Head of caudate nucleus (tissue), 42 donors: ENCODE measurements at regions not wholly inside any gene's neighbourhood (a gene's known extent, or its start where the extent isn't known, plus 50 kb on each side); places are given as distances from the start of the nearest gene placed in this dataset.

Experiments
- DNase-seq, 42 donors: peaks; one replicate each; pipeline versions ENCODE4 v3.0.0 to v3.0.0-alpha.2; 2020 to 2021; ENCODE audit warnings: mixed read lengths in 7 of 42
- intact Hi-C: fragments of 100-400 bp; cut with DNase I; formaldehyde crosslinking; loops from one replicate; pipeline ENCODE4 v1.15.0; 2022

DNA sequence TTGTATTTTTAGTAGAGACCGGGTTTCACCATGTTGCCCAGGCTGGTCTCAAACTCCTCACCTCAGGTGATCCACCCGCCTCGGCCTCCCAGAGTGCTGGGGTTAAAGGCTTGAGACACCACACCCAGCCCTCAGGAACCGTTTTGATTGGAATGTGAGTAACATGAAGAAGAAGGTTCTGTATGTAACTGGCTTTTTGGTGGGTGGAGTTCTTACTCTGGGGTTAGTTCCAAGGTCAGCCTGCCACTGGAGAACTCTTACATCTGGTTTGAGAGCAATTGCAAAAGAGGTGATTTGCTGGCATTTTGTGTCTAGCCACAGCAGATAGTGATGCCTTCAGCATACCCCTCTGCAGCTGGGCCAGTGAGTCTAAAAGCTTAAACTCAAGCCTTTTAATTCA is 457.8 kb upstream of the VSTM2A start:
- no peak for DNase-seq
- intact Hi-C loops: no loop called here

DNA sequence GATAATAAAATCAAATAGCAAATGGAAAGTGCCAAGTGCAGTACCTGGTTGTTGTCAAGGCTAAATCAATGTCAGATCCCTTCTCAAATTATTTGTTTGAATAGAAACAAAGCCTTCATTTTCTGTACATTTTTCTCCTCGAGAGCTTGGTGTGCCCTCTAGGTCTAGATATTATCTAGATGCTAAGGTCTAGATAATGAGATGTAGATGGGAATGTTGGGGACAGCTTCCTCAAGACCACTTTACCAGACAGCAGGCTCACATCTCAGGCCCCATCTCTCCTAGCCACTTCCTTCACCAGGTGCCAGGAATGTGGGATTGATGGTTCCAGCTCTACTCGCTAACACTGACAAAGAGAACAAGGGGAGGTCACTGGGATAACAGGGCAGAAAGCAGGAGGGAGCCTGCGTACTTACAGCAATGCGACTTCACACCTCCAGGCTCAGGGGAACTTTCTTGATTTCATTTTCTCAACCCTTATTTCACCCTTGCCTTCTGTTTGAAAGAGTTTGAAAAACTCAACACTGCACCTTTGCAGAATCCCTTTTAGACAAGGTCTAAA is 451.4 kb upstream of the VSTM2A start:
- intact Hi-C loops: no loop called here
- DNase-seq: no peak

DNA sequence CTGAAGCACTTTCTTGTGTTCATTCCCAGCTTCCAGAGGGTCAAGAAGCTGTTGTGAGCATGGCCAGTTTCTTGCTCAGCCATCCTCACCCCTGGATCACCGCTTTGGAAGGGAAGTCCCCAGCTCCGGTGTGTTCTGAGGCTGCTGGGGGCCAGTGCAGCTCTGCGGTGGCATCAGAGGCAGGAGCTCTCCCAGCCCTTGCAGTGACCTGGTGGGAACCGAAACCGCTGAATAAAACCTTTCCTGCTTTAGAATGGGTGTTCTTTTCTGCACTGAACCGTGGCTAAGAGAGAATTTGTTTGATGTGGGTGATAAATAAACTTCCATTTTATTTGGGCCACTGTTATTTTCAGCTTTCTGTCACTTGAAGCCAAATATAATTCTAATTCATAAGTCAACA is 450.9 kb upstream of the VSTM2A start:
- intact Hi-C loops: no loop called here

DNA sequence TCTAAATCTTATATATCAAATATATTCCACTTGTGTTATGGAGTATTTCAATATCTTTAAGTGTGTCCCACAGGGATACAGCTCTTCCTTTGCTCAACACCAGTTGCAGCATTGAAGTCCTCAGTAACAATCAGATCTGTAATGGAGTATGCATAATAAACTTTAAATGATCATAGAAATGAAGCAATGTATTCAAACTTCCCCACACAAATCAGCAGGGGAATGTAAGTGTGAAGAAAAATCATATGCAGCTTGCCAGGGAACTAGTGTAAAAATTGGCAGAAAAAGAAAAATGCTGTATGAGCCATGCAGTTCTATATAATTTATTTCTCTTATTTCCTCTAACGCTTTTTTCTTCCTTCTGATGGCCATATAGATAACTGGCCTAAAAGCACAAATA is 444.3 kb upstream of the VSTM2A start:
- no peak for DNase-seq
- intact Hi-C loops: no loop called here

More for the DNA sequence above, 450.9 kb upstream of the VSTM2A start:
- no peak for DNase-seq

DNA sequence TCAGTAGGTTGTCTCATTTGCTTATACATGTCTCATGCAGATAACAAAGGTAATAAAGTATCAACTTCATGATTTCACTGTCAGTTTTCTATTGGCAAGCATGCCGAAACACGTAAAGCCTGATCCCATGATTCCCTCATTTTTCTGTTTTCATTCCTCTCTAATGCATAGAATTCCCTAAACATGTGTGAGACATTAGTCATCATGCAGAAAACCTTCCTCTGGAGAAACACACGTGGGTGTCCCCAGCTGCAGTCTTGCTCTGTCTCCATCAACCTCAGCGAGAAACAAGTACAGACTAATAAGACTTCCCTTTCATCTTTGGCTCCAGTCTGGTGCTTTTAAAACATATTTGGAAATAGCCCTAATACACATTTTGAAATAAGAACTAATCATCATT is 432.7 kb upstream of the VSTM2A start:
- intact Hi-C loops: no loop called here
- peak in 23 of 42 donors; percentile 3 to 68 (median 25) for DNase-seq

DNA sequence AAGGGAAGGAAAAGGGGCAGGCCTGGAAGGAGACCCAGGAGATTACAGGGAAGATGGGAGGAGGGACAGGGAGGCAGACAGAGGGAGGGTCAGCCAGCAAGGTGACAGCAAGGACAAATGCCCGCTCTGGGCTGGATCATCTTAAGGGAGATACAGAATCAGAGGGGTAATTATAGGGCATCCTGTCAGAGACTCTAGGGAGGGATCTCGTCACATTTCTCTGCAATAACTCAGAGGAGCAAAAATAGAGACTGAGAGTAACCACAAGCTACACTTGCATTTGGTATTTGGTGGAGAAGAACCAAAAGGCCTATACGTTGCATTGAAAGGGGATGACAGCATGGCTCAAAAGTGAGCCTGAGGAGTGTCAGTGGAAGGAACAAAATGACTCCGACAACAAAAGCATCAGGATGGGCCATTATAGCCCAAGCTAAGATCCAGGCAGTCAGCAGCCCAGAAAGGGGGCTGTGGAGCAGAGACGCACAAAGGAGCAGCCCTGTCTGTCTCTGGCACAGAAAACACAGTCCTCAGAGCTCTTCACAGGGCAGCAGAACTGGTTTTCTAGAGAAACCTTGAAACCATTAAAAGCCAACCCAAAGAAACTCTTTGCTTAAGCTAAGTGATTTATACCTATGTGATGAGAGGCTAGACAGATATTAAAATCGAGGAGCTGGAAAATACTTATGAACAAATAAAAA is 430.2 kb upstream of the VSTM2A start:
- intact Hi-C loops: no loop called here
- no peak for DNase-seq

DNA sequence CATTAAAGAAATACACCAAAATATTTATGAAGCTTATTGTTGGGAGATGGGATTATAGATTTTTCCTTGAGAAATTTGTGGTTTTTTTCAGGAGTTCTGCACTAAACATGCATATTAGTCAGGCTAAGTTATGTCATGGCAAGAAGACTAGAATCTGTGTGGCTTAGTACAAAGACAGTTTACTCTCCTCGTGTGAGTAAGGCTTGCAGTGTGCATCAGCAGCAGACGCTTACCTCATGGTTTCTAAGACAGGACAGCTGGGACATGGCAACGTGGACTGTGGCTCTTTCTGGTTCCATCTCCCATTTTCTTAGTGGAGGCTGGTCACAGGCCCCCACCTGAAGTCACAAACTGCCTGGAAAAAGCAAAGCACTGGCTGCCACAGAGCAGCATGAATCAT is 429.6 kb upstream of the VSTM2A start:
- no peak for DNase-seq
- intact Hi-C loops: no loop called here

DNA sequence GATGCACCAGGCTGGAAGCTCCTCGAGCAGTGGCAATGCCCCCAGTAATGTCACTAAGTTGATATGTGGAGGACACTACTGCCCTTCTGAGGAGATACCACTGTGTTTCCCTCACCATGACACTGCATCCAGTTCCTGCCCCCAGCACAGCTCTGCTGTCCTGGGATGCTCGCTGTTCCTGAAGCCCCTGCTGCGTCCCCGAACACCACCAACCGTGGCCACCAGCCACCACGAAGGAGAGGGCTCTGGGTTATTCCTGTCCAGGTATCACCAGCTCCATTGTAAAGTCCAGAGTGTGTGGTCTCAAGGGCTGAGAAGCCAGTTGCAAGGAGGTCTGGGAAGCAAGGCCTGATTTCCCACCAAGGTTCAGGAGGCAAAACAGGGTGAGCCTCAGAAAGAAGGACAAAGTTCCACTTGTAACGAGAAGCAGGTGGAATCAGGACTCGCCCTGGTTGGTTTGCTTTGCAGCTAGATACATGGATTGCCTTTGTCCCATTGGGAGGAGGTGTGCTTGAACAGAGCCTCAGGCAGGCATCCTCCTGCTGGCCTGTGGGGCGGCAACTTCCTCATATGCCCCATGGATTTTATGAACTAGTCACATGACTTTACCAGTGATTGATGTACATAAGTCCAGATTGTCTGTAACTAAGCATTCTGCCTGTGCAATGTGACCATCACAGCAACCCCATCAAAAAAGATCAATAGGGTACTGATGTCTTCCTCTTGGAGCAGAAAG is 427.0 kb upstream of the VSTM2A start:
- DNase-seq: no peak
- intact Hi-C loops: no loop called here

DNA sequence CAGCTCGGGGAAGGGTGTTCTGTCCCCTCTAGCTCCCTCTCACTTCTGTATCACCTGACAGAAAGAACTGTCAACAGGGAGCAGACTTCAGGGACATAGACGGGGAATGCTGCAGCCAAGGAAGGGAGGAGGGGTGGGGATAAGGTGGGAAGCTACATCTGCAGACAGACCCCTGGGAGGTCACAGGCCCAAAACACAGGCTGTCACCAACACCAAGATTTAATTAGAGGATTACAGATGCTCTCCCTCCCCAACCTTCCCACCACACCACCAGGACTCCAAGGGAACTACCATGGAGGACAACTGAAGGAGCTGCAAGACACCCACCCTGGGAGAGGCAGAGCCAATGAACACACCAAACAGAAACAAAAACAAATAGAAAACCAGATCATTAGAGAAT is 425.2 kb upstream of the VSTM2A start:
- intact Hi-C loops: no loop called here
- no peak for DNase-seq

DNA sequence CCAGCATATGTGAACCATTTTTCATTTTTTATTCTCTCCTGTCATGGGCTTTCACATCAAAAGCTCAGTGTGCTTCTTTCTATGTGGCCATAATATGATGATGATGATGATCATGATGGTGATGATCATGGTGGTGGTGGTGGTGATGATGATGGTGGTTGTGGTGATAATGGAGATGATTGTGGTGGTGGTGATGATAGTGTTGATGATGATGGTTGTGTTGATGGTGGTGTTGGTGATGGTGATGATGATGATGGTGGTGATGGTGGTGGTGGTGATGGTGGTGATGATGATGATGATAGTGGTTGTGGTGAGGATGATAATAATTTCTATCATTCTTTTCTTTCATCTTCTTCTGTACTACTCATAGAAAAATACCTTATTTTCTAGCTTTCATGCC is 413.1 kb upstream of the VSTM2A start:
- intact Hi-C loops: no loop called here
- no peak for DNase-seq

DNA sequence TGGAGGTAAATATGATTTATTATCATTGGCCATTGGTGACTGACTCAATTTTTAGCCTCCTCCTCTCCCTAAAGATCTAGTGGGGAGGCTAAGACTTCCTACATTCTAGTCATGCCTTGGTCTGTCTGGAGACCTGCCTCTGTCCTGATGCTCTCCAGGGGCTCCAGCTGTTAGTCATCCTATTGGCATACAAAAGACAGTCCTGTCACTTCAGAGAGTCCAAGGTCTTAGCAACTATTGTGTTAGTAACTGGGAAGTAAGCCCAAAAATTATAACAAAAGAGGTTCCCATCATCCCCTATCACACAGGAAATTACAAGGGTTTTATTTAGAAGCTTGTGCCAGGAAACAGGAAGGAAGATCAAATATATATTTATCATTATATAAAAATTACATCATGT is 400.6 kb upstream of the VSTM2A start:
- intact Hi-C loops: no loop called here
- DNase-seq: no peak

DNA sequence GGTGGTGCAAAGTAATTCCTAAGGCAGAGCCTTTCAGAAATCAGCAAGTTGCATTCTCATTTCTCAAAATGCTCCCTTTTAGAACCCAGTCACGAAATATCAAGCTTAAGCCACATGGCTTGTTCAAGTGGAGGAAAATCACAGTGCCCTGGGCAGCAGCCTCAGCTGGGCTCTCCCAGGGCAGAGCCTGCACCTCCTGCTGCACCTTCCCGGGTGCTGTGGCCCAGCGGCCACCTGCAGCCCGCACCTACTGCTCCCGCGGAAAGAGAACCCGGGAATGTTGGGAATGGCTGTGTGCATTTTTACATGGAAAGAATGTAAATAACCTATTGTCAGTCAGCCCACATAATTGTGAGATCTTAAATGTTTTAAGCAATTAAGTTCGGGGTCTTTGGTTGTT is 396.5 kb upstream of the VSTM2A start:
- intact Hi-C loops: no loop called here
- no peak for DNase-seq

DNA sequence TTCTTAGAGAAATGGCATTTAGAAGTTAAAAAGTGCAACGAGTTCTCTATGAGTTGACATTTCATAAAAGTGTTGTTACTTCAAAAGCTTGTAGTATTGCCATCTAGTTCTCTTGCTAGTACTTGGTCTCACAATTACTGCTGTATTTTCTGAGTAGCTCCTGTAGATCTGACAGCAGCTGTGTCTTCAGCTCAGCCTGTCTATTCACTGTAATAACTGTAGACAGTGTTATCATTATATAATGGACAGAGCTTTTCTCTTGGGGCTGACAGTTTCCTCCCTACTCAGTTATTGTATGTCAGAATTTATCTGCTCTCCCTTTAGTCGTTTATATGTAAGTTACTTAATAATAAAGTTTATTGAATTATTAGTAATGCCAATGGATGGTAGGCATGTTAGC is 388.7 kb upstream of the VSTM2A start:
- no peak for DNase-seq
- intact Hi-C loops: no loop called here

DNA sequence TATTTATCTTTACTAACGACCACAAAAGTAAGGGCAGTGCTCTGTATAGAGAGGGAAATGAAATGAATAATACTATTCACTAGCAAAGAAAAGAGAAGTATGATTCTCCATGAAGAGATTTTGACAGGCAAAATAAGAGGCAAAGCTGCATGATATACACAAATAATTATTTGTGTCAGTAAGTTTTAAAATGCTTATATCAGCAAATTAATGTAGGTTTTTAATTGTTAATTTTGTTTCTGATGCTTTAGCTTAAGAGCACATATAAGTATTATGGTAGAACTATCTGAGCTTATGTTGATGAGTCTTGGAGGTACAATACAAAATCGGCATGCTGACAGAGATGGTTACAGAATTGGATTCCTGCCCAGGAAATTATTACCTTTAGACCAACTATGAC is 383.1 kb upstream of the VSTM2A start:
- intact Hi-C loops: no loop called here
- no peak for DNase-seq

DNA sequence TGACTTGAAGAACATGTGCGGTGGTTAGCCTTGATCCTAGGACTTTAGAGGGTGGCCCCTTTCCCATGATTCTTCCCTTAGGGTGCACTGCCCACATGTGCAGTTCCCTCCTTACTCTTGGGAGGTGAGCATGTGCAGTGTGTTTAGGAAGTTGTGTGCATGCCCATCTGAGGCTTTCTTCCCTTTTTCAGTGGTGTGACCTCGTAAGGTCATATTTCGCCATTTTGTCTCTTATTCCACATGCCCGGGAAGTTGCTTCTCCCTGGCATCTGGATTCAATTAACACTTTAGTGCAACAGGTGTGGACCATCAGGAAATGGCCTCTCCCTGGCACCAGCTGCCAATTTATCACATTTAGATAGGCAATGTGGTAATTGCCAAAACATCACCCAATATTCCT is 380.6 kb upstream of the VSTM2A start:
- no peak for DNase-seq
- intact Hi-C loops: no loop called here

DNA sequence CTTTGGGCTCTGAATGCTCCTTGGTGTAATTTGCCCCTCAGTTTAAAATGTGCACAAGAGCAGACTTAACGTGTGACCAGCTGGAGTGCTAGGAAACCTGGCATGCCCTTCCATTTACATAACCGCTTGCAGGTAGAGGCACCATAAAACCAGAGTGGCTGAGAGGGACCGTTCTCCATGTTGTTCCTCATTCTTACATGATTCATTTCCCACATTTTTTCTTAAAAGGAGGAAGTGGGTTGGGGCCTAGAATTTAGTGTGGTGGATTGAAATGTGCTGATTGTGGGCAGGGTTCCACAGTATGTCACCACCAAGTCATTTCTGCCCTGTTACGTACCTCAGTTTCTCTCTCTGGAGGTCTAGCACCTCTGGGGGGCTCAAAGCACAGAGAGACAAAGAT is 375.8 kb upstream of the VSTM2A start:
- intact Hi-C loops: no loop called here
- DNase-seq: no peak

DNA sequence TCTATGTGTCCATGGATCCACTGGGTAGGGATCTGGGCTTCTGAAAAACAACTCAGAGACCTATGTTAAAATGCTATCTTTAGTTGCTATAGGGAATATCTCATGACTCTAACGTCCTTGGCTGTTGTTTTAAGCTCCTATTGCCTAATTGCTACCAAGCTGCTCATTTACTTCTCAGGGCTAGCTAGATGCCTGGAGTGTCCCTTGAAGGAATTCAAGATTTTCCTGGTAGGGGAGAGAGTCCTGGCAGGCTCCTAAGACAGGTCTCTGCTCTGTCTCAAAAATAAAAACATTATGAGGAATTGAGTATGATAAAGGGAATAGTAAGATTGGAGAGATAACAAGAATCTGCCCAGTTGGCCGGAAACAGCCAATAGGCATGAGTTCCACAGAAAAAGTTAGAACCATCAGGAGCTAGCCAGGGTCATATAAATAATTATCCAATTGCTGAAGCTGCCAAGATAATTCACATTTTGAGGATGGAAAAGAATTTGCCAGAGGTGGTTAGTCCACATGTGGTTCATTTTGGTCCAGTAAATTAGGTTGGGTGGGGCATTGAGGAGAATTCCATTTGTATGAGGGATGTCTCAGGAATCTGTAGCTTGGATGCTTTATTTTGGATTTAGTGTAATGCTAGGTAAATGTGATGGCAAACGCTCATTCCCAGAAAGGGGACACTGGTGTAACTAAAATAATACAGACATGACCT is 362.7 kb upstream of the VSTM2A start:
- no peak for DNase-seq
- intact Hi-C loops: no loop called here

DNA sequence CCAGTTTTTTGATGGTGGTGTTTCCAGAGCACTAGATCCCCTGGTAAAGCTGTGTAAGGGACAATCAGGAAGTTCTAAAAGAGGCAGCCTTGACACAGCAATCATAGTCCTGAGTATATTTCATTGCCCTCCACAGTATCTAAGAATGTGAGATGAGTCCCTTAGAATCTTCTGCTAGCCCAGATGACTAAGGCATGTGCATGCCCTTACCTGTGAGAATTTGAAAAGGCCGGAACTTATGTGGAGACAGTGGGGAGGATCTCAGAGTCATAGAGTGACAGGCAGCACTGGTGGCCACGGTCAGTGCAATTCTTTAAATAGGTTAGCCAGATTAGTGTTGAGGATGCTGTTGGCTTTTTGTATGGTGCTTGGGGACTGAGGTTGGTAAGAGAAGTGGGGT is 361.4 kb upstream of the VSTM2A start:
- DNase-seq: no peak
- intact Hi-C loops: no loop called here

DNA sequence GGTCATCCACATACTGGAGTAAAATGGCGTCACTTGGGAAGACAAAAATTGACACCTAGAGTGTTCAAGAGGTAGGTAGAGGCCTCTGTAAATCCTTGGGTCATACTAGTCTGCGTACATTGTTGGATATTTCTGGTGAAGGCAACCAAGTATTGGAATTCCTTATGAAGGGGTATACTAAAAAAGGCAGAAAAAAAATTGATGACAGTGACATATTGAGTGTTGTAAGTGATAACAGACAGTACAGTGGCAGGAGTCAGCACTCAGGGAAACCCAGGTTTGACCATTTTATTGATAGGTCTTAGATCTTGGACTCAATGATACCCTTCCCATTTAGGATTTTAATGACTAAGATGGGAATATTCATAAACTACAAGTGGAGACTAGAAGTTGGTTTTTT is 359.1 kb upstream of the VSTM2A start:
- intact Hi-C loops: no loop called here
- no peak for DNase-seq

DNA sequence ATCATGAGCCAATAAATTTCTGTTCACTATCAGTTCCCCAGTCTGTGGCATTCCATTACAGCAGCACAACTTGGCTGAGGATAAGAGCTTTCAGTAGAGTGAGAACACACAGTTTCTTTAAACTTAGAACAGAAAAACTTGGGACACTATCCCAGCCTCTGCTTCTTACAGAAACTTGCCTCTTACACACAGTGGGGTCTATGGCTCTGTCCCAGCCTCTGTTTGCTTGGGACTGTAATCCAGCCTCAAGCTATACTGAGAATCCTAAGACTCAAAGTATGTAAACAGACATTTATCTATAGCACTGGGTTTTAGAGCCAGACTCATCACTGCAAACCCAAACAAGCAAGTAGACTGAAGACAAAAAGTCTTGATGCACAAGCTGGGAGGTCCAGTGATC is 355.8 kb upstream of the VSTM2A start:
- no peak for DNase-seq
- intact Hi-C loops: no loop called here
